SH-SY5Y (cell line): ENCODE measurements at regions not wholly inside any gene's neighbourhood (a gene's known extent, or its start where the extent isn't known, plus 50 kb on each side); places are given as distances from the start of the nearest gene placed in this dataset.

Experiments used
- GATA2 ChIP-seq: IDR thresholded peaks from 2 replicates; pipeline ENCODE4 v1.6.1; 2011; ENCODE audit warnings: mild to moderate bottlenecking, low read depth, low read length
- GATA3 ChIP-seq: IDR thresholded peaks from 2 replicates; pipeline ENCODE4 v1.6.1; 2011; ENCODE audit warnings: low read depth, mild to moderate bottlenecking, low read length, moderate library complexity

DNA sequence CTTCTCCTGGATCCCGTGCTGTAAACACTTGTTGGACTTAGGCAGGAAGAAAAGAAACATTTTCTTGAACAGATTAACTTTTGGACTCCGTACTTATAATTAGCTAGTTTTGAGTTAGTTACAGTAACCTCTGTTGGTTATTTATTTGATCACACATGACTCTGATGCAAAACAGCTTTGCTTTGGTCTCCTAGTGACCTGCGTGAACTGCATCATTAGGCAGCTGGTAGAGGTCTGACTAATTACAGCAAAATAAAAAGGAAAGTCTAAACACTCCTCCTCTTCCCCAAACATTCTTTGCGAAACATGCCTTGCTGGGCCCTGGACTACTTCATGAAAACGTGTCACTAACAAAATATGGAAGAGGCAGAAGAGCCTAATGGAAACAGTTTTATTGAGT lies 61.1 kb upstream of the ZFP64 start:
- no peak for TF ChIP-seq GATA3
- TF ChIP-seq GATA2: no peak
